HL-60 (cell line): ENCODE measurements at regions not wholly inside any gene's neighbourhood (a gene's known extent, or its start where the extent isn't known, plus 50 kb on each side); places are given as distances from the start of the nearest gene placed in this dataset.

ENCODE experiments used
- POLR2AphosphoS5 ChIP-seq: IDR thresholded peaks from 2 replicates; pipeline ENCODE4 v1.6.1; 2012; ENCODE audit warnings: low read depth
- TF ChIP-seq, protein P1 (sequence below): IDR thresholded peaks from one replicate; pipeline ENCODE4 v1.5.1; 2011; ENCODE audit warnings: low read length, control low read depth, inconsistent platforms; ENCODE audit not compliant: insufficient read depth

GRCh38 chr13:47650209-47650608 lies 350.9 kb downstream of the SUCLA2 start:
- TF ChIP-seq, protein P1, sequence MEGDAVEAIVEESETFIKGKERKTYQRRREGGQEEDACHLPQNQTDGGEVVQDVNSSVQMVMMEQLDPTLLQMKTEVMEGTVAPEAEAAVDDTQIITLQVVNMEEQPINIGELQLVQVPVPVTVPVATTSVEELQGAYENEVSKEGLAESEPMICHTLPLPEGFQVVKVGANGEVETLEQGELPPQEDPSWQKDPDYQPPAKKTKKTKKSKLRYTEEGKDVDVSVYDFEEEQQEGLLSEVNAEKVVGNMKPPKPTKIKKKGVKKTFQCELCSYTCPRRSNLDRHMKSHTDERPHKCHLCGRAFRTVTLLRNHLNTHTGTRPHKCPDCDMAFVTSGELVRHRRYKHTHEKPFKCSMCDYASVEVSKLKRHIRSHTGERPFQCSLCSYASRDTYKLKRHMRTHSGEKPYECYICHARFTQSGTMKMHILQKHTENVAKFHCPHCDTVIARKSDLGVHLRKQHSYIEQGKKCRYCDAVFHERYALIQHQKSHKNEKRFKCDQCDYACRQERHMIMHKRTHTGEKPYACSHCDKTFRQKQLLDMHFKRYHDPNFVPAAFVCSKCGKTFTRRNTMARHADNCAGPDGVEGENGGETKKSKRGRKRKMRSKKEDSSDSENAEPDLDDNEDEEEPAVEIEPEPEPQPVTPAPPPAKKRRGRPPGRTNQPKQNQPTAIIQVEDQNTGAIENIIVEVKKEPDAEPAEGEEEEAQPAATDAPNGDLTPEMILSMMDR, result no peak
- no peak for TF ChIP-seq POLR2AphosphoS5
